H1 (cell line): ENCODE measurements at regions not wholly inside any gene's neighbourhood (a gene's known extent, or its start where the extent isn't known, plus 50 kb on each side); places are given as distances from the start of the nearest gene placed in this dataset.

Experiments used
- CTCF ChIA-PET: fragments of 300-600 bp; sonication (Branson Sonifier 250); formaldehyde crosslinking; loops from one replicate; lab custom pipeline; 2021; ENCODE audit not compliant: partially characterized antibody; lab: Charles Lee
- POLR2A ChIA-PET: fragments of 300-600 bp; sonication (Branson Sonifier 250); formaldehyde crosslinking; loops from one replicate; lab custom pipeline; 2021; ENCODE audit warnings: inconsistent platforms; ENCODE audit not compliant: partially characterized antibody; lab: Charles Lee
- DNase-seq, 2 experiments: peaks; one replicate each; pipeline versions ENCODE4 v3.0.0 to v3.0.0-alpha.2; 2010 to 2022; ENCODE audit warnings: low spot score in 2 of 2, low read depth in 1 of 2, mixed read lengths in 1 of 2
- FAIRE-seq: peaks from 2 replicates; lab custom pipeline; 2011; peaks lifted over from hg19 to GRCh38; lab: Jason Lieb, UNC
- H2AFZ ChIP-seq: 2 replicates; pipeline ENCODE4 v1.8.1; 2012; ENCODE audit warnings: low read length, inconsistent platforms
- H2AK5ac ChIP-seq: 2 replicates; pipeline ENCODE4 v1.6.1; 2013; ENCODE audit warnings: low read depth, low read length
- H2BK120ac ChIP-seq: replicated peaks from 2 replicates; pipeline ENCODE3; 2013; ENCODE audit warnings: low read depth, low read length, inconsistent platforms
- H2BK12ac ChIP-seq: 2 replicates; pipeline ENCODE4 v1.6.1; 2013; ENCODE audit warnings: low read depth, low read length
- H2BK15ac ChIP-seq: 2 replicates; pipeline ENCODE4 v1.6.1; 2013; ENCODE audit warnings: low read length
- H2BK20ac ChIP-seq: 2 replicates; pipeline ENCODE4 v1.6.1; 2013; ENCODE audit warnings: low read length
- H2BK5ac ChIP-seq: 2 replicates; pipeline ENCODE4 v1.6.1; 2013; ENCODE audit warnings: low read depth, low read length
- H3K14ac ChIP-seq: 2 replicates; pipeline ENCODE4 v1.6.1; 2013; ENCODE audit warnings: inconsistent platforms; ENCODE audit not compliant: insufficient read length
- H3K18ac ChIP-seq: 2 replicates; pipeline ENCODE4 v1.6.1; 2013; ENCODE audit warnings: low read length; ENCODE audit errors: extremely low read depth
- H3K23ac ChIP-seq: 2 replicates; pipeline ENCODE4 v1.6.1; 2013; ENCODE audit warnings: inconsistent platforms; ENCODE audit not compliant: insufficient read length
- H3K23me2 ChIP-seq: 2 replicates; pipeline ENCODE4 v1.6.1; 2013; ENCODE audit warnings: low read depth, low read length
- H3K27ac ChIP-seq: 2 replicates; pipeline ENCODE4 v1.6.1; 2011; ENCODE audit warnings: low read depth, low read length, inconsistent platforms
- H3K27me3 ChIP-seq, 4 experiments: replicated peaks in 1 of 4; 1 replicate in 1 of 4; 2 replicates in 3 of 4; pipeline versions ENCODE4 v1.6.1 to v1.8.1; 2011 to 2013; ENCODE audit warnings: low read length in 3 of 4, mild to moderate bottlenecking in 3 of 4, inconsistent platforms in 2 of 4, mixed read lengths in 2 of 4, moderate library complexity in 1 of 4; ENCODE audit not compliant: control insufficient read depth in 3 of 4, insufficient read depth in 3 of 4; ENCODE audit errors: extremely low read depth in 1 of 4
- H3K36me3 ChIP-seq, 4 experiments: 2 replicates each; pipeline versions ENCODE4 v1.6.1 to v1.8.1; 2011 to 2013; ENCODE audit warnings: mild to moderate bottlenecking in 4 of 4, low read length in 3 of 4, moderate library complexity in 2 of 4, control low read depth in 1 of 4, inconsistent platforms in 1 of 4; ENCODE audit not compliant: insufficient read depth in 4 of 4, control insufficient read depth in 2 of 4
- H3K4ac ChIP-seq: replicated peaks from 2 replicates; pipeline ENCODE3; 2013; ENCODE audit warnings: low read length, low read depth, mixed read lengths, inconsistent platforms; ENCODE audit not compliant: insufficient read length
- H3K4me1 ChIP-seq, 4 experiments: replicated peaks in 1 of 4; 1 replicate in 1 of 4; 2 replicates in 3 of 4; pipeline versions ENCODE4 v1.6.1 to v1.8.1; 2011 to 2013; ENCODE audit warnings: low read length in 3 of 4, inconsistent platforms in 2 of 4, mixed read lengths in 1 of 4; ENCODE audit not compliant: insufficient read depth in 4 of 4, control insufficient read depth in 3 of 4
- H3K4me2 ChIP-seq, 2 experiments: 2 replicates each; pipeline versions ENCODE4 v1.6.1 to v1.8.1; 2011 to 2013; ENCODE audit warnings: low read depth in 2 of 2, low read length in 2 of 2, control low read depth in 1 of 2, inconsistent platforms in 1 of 2, mild to moderate bottlenecking in 1 of 2; ENCODE audit not compliant: insufficient read depth in 1 of 2
- H3K4me3 ChIP-seq, 4 experiments: fragments of 200-600, 300-600 bp in 1 of 4; sonication (generic), shearing (Covaris generic), sonication (Bioruptor Twin) in 1 of 4; 2 replicates each; pipeline versions ENCODE4 v1.5.1 to v1.8.1; 2011 to 2016; ENCODE audit warnings: low read length in 4 of 4, low read depth in 3 of 4, control low read depth in 2 of 4, inconsistent platforms in 2 of 4, mild to moderate bottlenecking in 2 of 4, mixed read lengths in 1 of 4, moderate library complexity in 1 of 4; ENCODE audit not compliant: insufficient read depth in 2 of 4; ENCODE audit errors: extremely low read depth in 1 of 4
- H3K56ac ChIP-seq: replicated peaks from 2 replicates; pipeline ENCODE3; 2013; ENCODE audit warnings: low read depth, mild to moderate bottlenecking, mixed read lengths, low read length, inconsistent platforms; ENCODE audit not compliant: insufficient read length
- H3K79me1 ChIP-seq: 2 replicates; pipeline ENCODE4 v1.6.1; 2013; ENCODE audit warnings: low read depth, low read length, control low read depth
- H3K79me2 ChIP-seq, 2 experiments: 2 replicates each; pipeline versions ENCODE4 v1.6.1 to v1.8.1; 2012 to 2013; ENCODE audit warnings: low read length in 2 of 2, mild to moderate bottlenecking in 2 of 2, inconsistent platforms in 1 of 2; ENCODE audit not compliant: insufficient read depth in 2 of 2, control insufficient read depth in 1 of 2
- H3K9ac ChIP-seq, 4 experiments: replicated peaks in 1 of 4; 1 replicate in 1 of 4; 2 replicates in 3 of 4; pipeline versions ENCODE4 v1.6.1 to v1.8.1; 2011 to 2013; ENCODE audit warnings: low read depth in 3 of 4, low read length in 3 of 4, control low read depth in 2 of 4, mild to moderate bottlenecking in 2 of 4, moderate library complexity in 2 of 4, inconsistent platforms in 1 of 4; ENCODE audit errors: extremely low read depth in 1 of 4
- H3K9me3 ChIP-seq, 2 experiments: 2 replicates each; pipeline versions ENCODE4 v1.6.1 to v1.8.1; 2012 to 2013; ENCODE audit warnings: mild to moderate bottlenecking in 2 of 2, moderate library complexity in 2 of 2, control low read depth in 1 of 2, inconsistent platforms in 1 of 2, low read depth in 1 of 2, low read length in 1 of 2, mixed read lengths in 1 of 2; ENCODE audit not compliant: insufficient read depth in 2 of 2
- H4K20me1 ChIP-seq, 2 experiments: replicated peaks in 1 of 2; 2 replicates each; pipeline versions ENCODE3 to v1.8.1; 2011 to 2013; ENCODE audit warnings: inconsistent platforms in 2 of 2, low read length in 2 of 2, mild to moderate bottlenecking in 1 of 2; ENCODE audit not compliant: insufficient read depth in 2 of 2, control insufficient read depth in 1 of 2
- H4K5ac ChIP-seq: 2 replicates; pipeline ENCODE4 v1.6.1; 2013; ENCODE audit warnings: low read length, low read depth, mixed read lengths, inconsistent platforms; ENCODE audit not compliant: insufficient read length
- H4K8ac ChIP-seq: 2 replicates; pipeline ENCODE4 v1.8.0; 2013; ENCODE audit warnings: mild to moderate bottlenecking, moderate library complexity, low read length, inconsistent platforms; ENCODE audit not compliant: insufficient read depth; ENCODE audit errors: extremely low read depth
- H4K91ac ChIP-seq: replicated peaks from 2 replicates; pipeline ENCODE3; 2013; ENCODE audit warnings: low read length, mixed read lengths, inconsistent platforms; ENCODE audit not compliant: insufficient read length
- BACH1 ChIP-seq: IDR thresholded peaks from 2 replicates; pipeline ENCODE4 v1.6.1; 2012; ENCODE audit warnings: low read length, improper control_type of control experiment
- EGR1 ChIP-seq: IDR thresholded peaks from 2 replicates; pipeline ENCODE4 v1.6.1; 2011; ENCODE audit warnings: low read depth, low read length, borderline replicate concordance
- EP300 ChIP-seq, 2 experiments: IDR thresholded peaks; 1 replicate in 1 of 2; 2 replicates in 1 of 2; pipeline ENCODE4 v1.6.1; 2011 to 2012; ENCODE audit warnings: low read depth in 2 of 2, low read length in 2 of 2, mild to moderate bottlenecking in 2 of 2, borderline replicate concordance in 1 of 2, inconsistent platforms in 1 of 2, moderate library complexity in 1 of 2
- GTF2F1 ChIP-seq: IDR thresholded peaks from 2 replicates; pipeline ENCODE4 v1.6.1; 2012; ENCODE audit warnings: low read depth, low read length, improper control_type of control experiment, borderline replicate concordance
- KDM4A ChIP-seq: IDR thresholded peaks from one replicate; pipeline ENCODE4 v1.7.1; 2012; ENCODE audit warnings: low read depth, mild to moderate bottlenecking, moderate library complexity, low read length, inconsistent platforms; ENCODE audit not compliant: severe bottlenecking
- SIRT6 ChIP-seq: IDR thresholded peaks from one replicate; pipeline ENCODE4 v1.7.1; 2012; ENCODE audit warnings: low read length, inconsistent platforms
- TAF7 ChIP-seq: optimal IDR thresholded peaks from 2 replicates; pipeline ENCODE3; 2011; ENCODE audit warnings: low read depth, mild to moderate bottlenecking, inconsistent platforms, low read length, moderate library complexity, borderline replicate concordance
- ZNF274 ChIP-seq: IDR thresholded peaks from 2 replicates; pipeline ENCODE4 v1.7.0; 2012; ENCODE audit warnings: low read length, borderline replicate concordance; ENCODE audit errors: extremely low read depth
- WGBS, 2 experiments: shearing (Covaris generic) in 1 of 2; methylation state at CpG; one replicate each; pipeline versions ENCODE4 v1.1.6 to v1.1.7; 2013 to 2015; ENCODE audit warnings: low lambda C conversion rate in 2 of 2, mixed read lengths in 2 of 2, inconsistent platforms in 1 of 2, low coverage in 1 of 2, missing lambda C conversion rate in 1 of 2; ENCODE audit not compliant: insufficient replicate concordance in 2 of 2, insufficient coverage in 1 of 2, insufficient read length in 1 of 2; ENCODE audit errors: extremely low coverage in 1 of 2, missing lambda C conversion rate in 1 of 2; 5-methylcytosine and 5-hydroxymethylcytosine counted together

DNA sequence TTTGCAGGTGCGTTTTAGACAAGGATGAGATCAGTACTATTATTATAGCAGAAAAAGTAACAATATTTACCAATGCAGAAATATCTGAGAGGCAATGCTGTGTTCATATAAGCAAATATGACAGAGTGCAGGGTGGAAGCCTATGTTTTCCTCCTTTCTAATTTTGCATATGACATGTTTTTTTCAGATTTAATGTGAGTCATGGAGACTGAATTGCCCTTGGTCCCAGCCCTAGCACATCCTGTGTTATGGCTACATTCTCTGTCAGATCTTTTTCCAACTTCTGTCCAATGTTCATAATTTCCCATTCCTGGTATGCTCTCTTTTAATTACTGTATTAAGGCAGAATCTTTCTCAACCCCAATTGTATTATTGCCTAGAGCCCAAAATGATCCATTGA, 165.6 kb downstream of the SLC7A11 start:
- Histone ChIP-seq H3K27me3 (no peaks in the 10 kb centered on the region), H4K91ac (no peak overlapping the region), H3K23ac (no peak overlapping the region), H3K56ac (no peak overlapping the region), H2BK5ac (no peak overlapping the region), H3K79me1 (no peaks in the 10 kb centered on the region), H3K4me2 (no peak overlapping the region), H3K4me1 (no peaks in the 10 kb centered on the region), H2BK120ac (no peak overlapping the region), H3K4me3 (no peak overlapping the region), H4K5ac (no peak overlapping the region), H4K20me1 (no peaks in the 10 kb centered on the region), H2BK20ac (no peak overlapping the region), H3K4ac (no peak overlapping the region), H3K9me3 (no peaks in the 10 kb centered on the region), H3K14ac (no peak overlapping the region), H3K18ac (no peak overlapping the region), H3K79me2 (no peaks in the 10 kb centered on the region), H2AK5ac (no peak overlapping the region), H3K27ac (no peak overlapping the region), H4K8ac (no peak overlapping the region), H2BK15ac (no peak overlapping the region), H3K23me2 (no peaks in the 10 kb centered on the region), H2AFZ (no peak overlapping the region), H3K9ac (no peak overlapping the region), H3K36me3 (no peaks in the 10 kb centered on the region), H2BK12ac (no peak overlapping the region)
- DNase-seq = no peak
- CTCF ChIA-PET = interaction anchor here (2.0 to 2.3 kb wide), 2 partner anchors 14 to 39 kb away, joined by 7 to 11 read pairs; no protein-coding TSS in a partner anchor
- POLR2A ChIA-PET = no interaction called here
- TF ChIP-seq SIRT6 = no peak
- no peak for TF ChIP-seq KDM4A
- no peak for TF ChIP-seq BACH1
- no peak for TF ChIP-seq EGR1
- TF ChIP-seq ZNF274 = no peak
- no peak for TF ChIP-seq TAF7
- no peak for TF ChIP-seq GTF2F1
- no peak for TF ChIP-seq EP300 (IDR thresholded peaks at IDR 0.05; ENCODE audit: borderline replicate concordance in 1 of 2, low read depth in 2 of 2, low read length in 2 of 2)
- FAIRE-seq = no peak
- 76% methylated on average over 1 of the region's 1 CpG; no CpG with 5 or more reads in 1 of the 2 experiments for WGBS, 2 experiments
